ENCODE measurements at regions not wholly inside any gene's neighbourhood (a gene's known extent, or its start where the extent isn't known, plus 50 kb on each side); places are given as distances from the start of the nearest gene placed in this dataset.
A peak's percentile ranks its signal among the peaks of the same experiment; 100 is the strongest.

- Histone ChIP-seq H3K4me3 (ENCODE audit: low read length) (no peak overlapping the region), H3K9ac (ENCODE audit: low read length) (no peak overlapping the region), H3K79me2 (ENCODE audit: low read length) (no peaks in the 10 kb centered on the region), H3K9me2 (replicated peaks; ENCODE audit: insufficient read depth, low read length) (no peaks in the 10 kb centered on the region), H3K4me2 (ENCODE audit: low read depth, low read length) (no peak overlapping the region), H3K4me1 (ENCODE audit: low read length) (peaks cover 4% of the 10 kb centered on the region; the same call in 1 of the 2 replicates), H3K27ac (ENCODE audit: low read length) (no peak overlapping the region), H2AFZ (ENCODE audit: low read length) (no peak overlapping the region), H3F3A (ENCODE audit: insufficient read depth, low read length) (no peaks in the 10 kb centered on the region), H3K9me3 (replicated peaks; ENCODE audit: insufficient read depth, low read length) (no peaks in the 10 kb centered on the region), H3K36me3 (replicated peaks; ENCODE audit: insufficient read depth, low read length) (no peaks in the 10 kb centered on the region), H4K20me1 (ENCODE audit: insufficient read depth, low read length) (no peaks in the 10 kb centered on the region), H3K27me3 (replicated peaks; ENCODE audit: insufficient read depth, low read length) (no peaks in the 10 kb centered on the region)
- no peak for DNase-seq
- TF ChIP-seq EZH2 (optimal IDR thresholded peaks at IDR 0.05; ENCODE audit: low read depth, low read length) (no peak), CTCF (IDR thresholded peaks at IDR 0.05; ENCODE audit: low read length) (no peak), EZH2phosphoT487 (IDR thresholded peaks at IDR 0.05; ENCODE audit: low read length) (no peak)
These were observed 294.6 kb downstream of the CDH26 start for GRCh38 chr20:60252866-60253265.

- Histone ChIP-seq H3K4me2 (ENCODE audit: low read depth, low read length) (no peak overlapping the region), H3K79me2 (ENCODE audit: low read length) (no peaks in the 10 kb centered on the region), H3K9ac (ENCODE audit: low read length) (no peak overlapping the region), H4K20me1 (ENCODE audit: insufficient read depth, low read length) (no peaks in the 10 kb centered on the region), H3F3A (ENCODE audit: insufficient read depth, low read length) (no peaks in the 10 kb centered on the region), H2AFZ (ENCODE audit: low read length) (no peak overlapping the region), H3K4me3 (ENCODE audit: low read length) (no peak overlapping the region), H3K9me2 (replicated peaks; ENCODE audit: insufficient read depth, low read length) (no peaks in the 10 kb centered on the region), H3K36me3 (replicated peaks; ENCODE audit: insufficient read depth, low read length) (no peaks in the 10 kb centered on the region), H3K27ac (ENCODE audit: low read length) (no peak overlapping the region), H3K9me3 (replicated peaks; ENCODE audit: insufficient read depth, low read length) (no peaks in the 10 kb centered on the region), H3K27me3 (replicated peaks; ENCODE audit: insufficient read depth, low read length) (no peaks in the 10 kb centered on the region), H3K4me1 (ENCODE audit: low read length) (peaks cover 4% of the 10 kb centered on the region; the same call in 1 of the 2 replicates)
- TF ChIP-seq EZH2 (optimal IDR thresholded peaks at IDR 0.05; ENCODE audit: low read depth, low read length) (no peak), CTCF (IDR thresholded peaks at IDR 0.05; ENCODE audit: low read length) (no peak), EZH2phosphoT487 (IDR thresholded peaks at IDR 0.05; ENCODE audit: low read length) (no peak)
- DNase-seq, result no peak
These were observed 295.2 kb downstream of the CDH26 start for GRCh38 chr20:60253471-60253870.

- H4K20me1 ChIP-seq (ENCODE audit: insufficient read depth, low read length), result no peaks in the 10 kb centered on the region
- peak overlapping the region; percentile 49 for H3K4me2 ChIP-seq (ENCODE audit: low read depth, low read length)
- no peaks in the 10 kb centered on the region for H3K79me2 ChIP-seq (ENCODE audit: low read length)
- TF ChIP-seq EZH2 (optimal IDR thresholded peaks at IDR 0.05; ENCODE audit: low read depth, low read length) (no peak), EZH2phosphoT487 (IDR thresholded peaks at IDR 0.05; ENCODE audit: low read length) (no peak), CTCF (IDR thresholded peaks at IDR 0.05; ENCODE audit: low read length) (no peak)
- H2AFZ ChIP-seq (ENCODE audit: low read length), result peak overlapping the region; percentile 42; the same call in 1 of the 2 replicates
- H3K27me3 ChIP-seq (replicated peaks; ENCODE audit: insufficient read depth, low read length), result no peaks in the 10 kb centered on the region
- no peaks in the 10 kb centered on the region for H3F3A ChIP-seq (ENCODE audit: insufficient read depth, low read length)
- no peak for DNase-seq
- H3K27ac ChIP-seq (ENCODE audit: low read length), result peak overlapping the region; percentile 11; the same call in 1 of the 2 replicates
- no peaks in the 10 kb centered on the region for H3K9me3 ChIP-seq (replicated peaks; ENCODE audit: insufficient read depth, low read length)
- H3K4me3 ChIP-seq (ENCODE audit: low read length), result peak overlapping the region; percentile 6; the same call in 1 of the 2 replicates
- no peak overlapping the region for H3K9ac ChIP-seq (ENCODE audit: low read length)
- peaks cover 4% of the 10 kb centered on the region; the same call in 1 of the 2 replicates for H3K4me1 ChIP-seq (ENCODE audit: low read length)
- no peaks in the 10 kb centered on the region for H3K9me2 ChIP-seq (replicated peaks; ENCODE audit: insufficient read depth, low read length)
- no peaks in the 10 kb centered on the region for H3K36me3 ChIP-seq (replicated peaks; ENCODE audit: insufficient read depth, low read length)
These were observed 296.7 kb downstream of the CDH26 start for GRCh38 chr20:60254901-60255411.
